ENCODE measurements at regions not wholly inside any gene's neighbourhood (a gene's known extent, or its start where the extent isn't known, plus 50 kb on each side); places are given as distances from the start of the nearest gene placed in this dataset.

GRCh38 chr3:110620118-110620517 is 451.5 kb upstream of the NECTIN3 start:
- H2AK5ac ChIP-seq (ENCODE audit: low read length, severe bottlenecking): no peak overlapping the region
- H3K18ac ChIP-seq (ENCODE audit: low read depth in 1 of 2, low read length in 2 of 2): no peak overlapping the region
- no peak overlapping the region for H2BK12ac ChIP-seq (ENCODE audit: low read length in 2 of 2)
- H3K27me3 ChIP-seq (ENCODE audit: control insufficient read depth in 1 of 2, insufficient read depth in 1 of 2, low read length in 2 of 2): no peaks in the 10 kb centered on the region
- no peak overlapping the region for H3K4ac ChIP-seq (ENCODE audit: low read depth in 1 of 2, low read length in 2 of 2)
- H3K36me3 ChIP-seq (ENCODE audit: control insufficient read depth in 1 of 2, insufficient read depth in 2 of 2, low read depth in 1 of 2, low read length in 2 of 2): no peaks in the 10 kb centered on the region
- H2BK120ac ChIP-seq (ENCODE audit: low read depth, low read length): no peak overlapping the region
- no peak overlapping the region for H3K4me3 ChIP-seq (ENCODE audit: insufficient read depth in 1 of 2, low read depth in 1 of 2, low read length in 2 of 2)
- 63% methylated on average over 3 of the region's 4 CpGs for WGBS
- no peak overlapping the region for H4K8ac ChIP-seq (ENCODE audit: low read length)
- no peak overlapping the region for H3K9ac ChIP-seq (ENCODE audit: low read length)
- no peak overlapping the region for H2BK15ac ChIP-seq (ENCODE audit: low read depth, poor library complexity, severe bottlenecking)
- H3K79me1 ChIP-seq (replicated peaks; ENCODE audit: low read length, poor library complexity, severe bottlenecking): no peaks in the 10 kb centered on the region
- no peak overlapping the region for H2AFZ ChIP-seq (ENCODE audit: low read depth, low read length)
- no peaks in the 10 kb centered on the region for H3K9me3 ChIP-seq (ENCODE audit: control insufficient read depth, low read length)
- no peak overlapping the region for H3K27ac ChIP-seq (ENCODE audit: low read length, poor library complexity, severe bottlenecking)
- H3K4me1 ChIP-seq (ENCODE audit: control insufficient read depth, insufficient read depth, low read depth, low read length): no peaks in the 10 kb centered on the region
- no peak overlapping the region for H4K91ac ChIP-seq (ENCODE audit: low read length)
- H3K4me2 ChIP-seq (ENCODE audit: low read length, poor library complexity, severe bottlenecking): no peak overlapping the region
- H3K23ac ChIP-seq (ENCODE audit: low read length in 2 of 2): no peak overlapping the region
- DNase-seq: no peak
- no peak overlapping the region for H2BK5ac ChIP-seq (ENCODE audit: low read depth, low read length, poor library complexity, severe bottlenecking)
- H3K14ac ChIP-seq (ENCODE audit: low read length in 2 of 2): no peak overlapping the region

GRCh38 chr3:110623571-110623970 is 448.0 kb upstream of the NECTIN3 start:
- Histone ChIP-seq H3K79me1 (replicated peaks; ENCODE audit: low read length, poor library complexity, severe bottlenecking) (no peaks in the 10 kb centered on the region), H3K27me3 (ENCODE audit: control insufficient read depth in 1 of 2, insufficient read depth in 1 of 2, low read length in 2 of 2) (no peaks in the 10 kb centered on the region), H3K36me3 (ENCODE audit: control insufficient read depth in 1 of 2, insufficient read depth in 2 of 2, low read depth in 1 of 2, low read length in 2 of 2) (no peaks in the 10 kb centered on the region), H4K91ac (ENCODE audit: low read length) (no peak overlapping the region), H3K4me2 (ENCODE audit: low read length, poor library complexity, severe bottlenecking) (no peak overlapping the region), H2BK12ac (ENCODE audit: low read length in 2 of 2) (no peak overlapping the region), H3K4me1 (ENCODE audit: control insufficient read depth, insufficient read depth, low read depth, low read length) (no peaks in the 10 kb centered on the region), H3K9me3 (ENCODE audit: control insufficient read depth, low read length) (no peaks in the 10 kb centered on the region), H3K18ac (ENCODE audit: low read depth in 1 of 2, low read length in 2 of 2) (no peak overlapping the region), H2BK15ac (ENCODE audit: low read depth, poor library complexity, severe bottlenecking) (no peak overlapping the region), H3K14ac (ENCODE audit: low read length in 2 of 2) (no peak overlapping the region), H2AK5ac (ENCODE audit: low read length, severe bottlenecking) (no peak overlapping the region), H2AFZ (ENCODE audit: low read depth, low read length) (no peak overlapping the region), H3K23ac (ENCODE audit: low read length in 2 of 2) (no peak overlapping the region), H3K4ac (ENCODE audit: low read depth in 1 of 2, low read length in 2 of 2) (no peak overlapping the region), H2BK5ac (ENCODE audit: low read depth, low read length, poor library complexity, severe bottlenecking) (no peak overlapping the region), H2BK120ac (ENCODE audit: low read depth, low read length) (no peak overlapping the region), H3K9ac (ENCODE audit: low read length) (no peak overlapping the region), H4K8ac (ENCODE audit: low read length) (no peak overlapping the region), H3K27ac (ENCODE audit: low read length, poor library complexity, severe bottlenecking) (no peak overlapping the region), H3K4me3 (ENCODE audit: insufficient read depth in 1 of 2, low read depth in 1 of 2, low read length in 2 of 2) (no peak overlapping the region)
- 68% methylated on average over 1 of the region's 1 CpG for WGBS
- DNase-seq: no peak

GRCh38 chr3:110624576-110624975 is 447.0 kb upstream of the NECTIN3 start:
- 62% methylated on average over 3 of the region's 3 CpGs for WGBS
- Histone ChIP-seq H2BK15ac (ENCODE audit: low read depth, poor library complexity, severe bottlenecking) (no peak overlapping the region), H3K79me1 (replicated peaks; ENCODE audit: low read length, poor library complexity, severe bottlenecking) (no peaks in the 10 kb centered on the region), H3K4me2 (ENCODE audit: low read length, poor library complexity, severe bottlenecking) (no peak overlapping the region), H2AFZ (ENCODE audit: low read depth, low read length) (no peak overlapping the region), H2BK5ac (ENCODE audit: low read depth, low read length, poor library complexity, severe bottlenecking) (no peak overlapping the region), H3K4ac (ENCODE audit: low read depth in 1 of 2, low read length in 2 of 2) (no peak overlapping the region), H2BK12ac (ENCODE audit: low read length in 2 of 2) (no peak overlapping the region), H3K4me1 (ENCODE audit: control insufficient read depth, insufficient read depth, low read depth, low read length) (no peaks in the 10 kb centered on the region), H2AK5ac (ENCODE audit: low read length, severe bottlenecking) (no peak overlapping the region), H3K14ac (ENCODE audit: low read length in 2 of 2) (no peak overlapping the region), H4K91ac (ENCODE audit: low read length) (no peak overlapping the region), H3K9ac (ENCODE audit: low read length) (no peak overlapping the region), H3K9me3 (ENCODE audit: control insufficient read depth, low read length) (no peaks in the 10 kb centered on the region), H3K27me3 (ENCODE audit: control insufficient read depth in 1 of 2, insufficient read depth in 1 of 2, low read length in 2 of 2) (no peaks in the 10 kb centered on the region), H3K4me3 (ENCODE audit: insufficient read depth in 1 of 2, low read depth in 1 of 2, low read length in 2 of 2) (no peak overlapping the region), H2BK120ac (ENCODE audit: low read depth, low read length) (no peak overlapping the region), H3K18ac (ENCODE audit: low read depth in 1 of 2, low read length in 2 of 2) (no peak overlapping the region), H3K23ac (ENCODE audit: low read length in 2 of 2) (no peak overlapping the region), H3K27ac (ENCODE audit: low read length, poor library complexity, severe bottlenecking) (no peak overlapping the region), H3K36me3 (ENCODE audit: control insufficient read depth in 1 of 2, insufficient read depth in 2 of 2, low read depth in 1 of 2, low read length in 2 of 2) (no peaks in the 10 kb centered on the region), H4K8ac (ENCODE audit: low read length) (no peak overlapping the region)
- no peak for DNase-seq

GRCh38 chr3:110625201-110625747 is 446.3 kb upstream of the NECTIN3 start:
- no peak overlapping the region for H2BK5ac ChIP-seq (ENCODE audit: low read depth, low read length, poor library complexity, severe bottlenecking)
- H3K27ac ChIP-seq (ENCODE audit: low read length, poor library complexity, severe bottlenecking): no peak overlapping the region
- H4K8ac ChIP-seq (ENCODE audit: low read length): no peak overlapping the region
- no peak for DNase-seq
- H3K36me3 ChIP-seq (ENCODE audit: control insufficient read depth in 1 of 2, insufficient read depth in 2 of 2, low read depth in 1 of 2, low read length in 2 of 2): no peaks in the 10 kb centered on the region
- H4K91ac ChIP-seq (ENCODE audit: low read length): no peak overlapping the region
- no peak overlapping the region for H2BK12ac ChIP-seq (ENCODE audit: low read length in 2 of 2)
- no peak overlapping the region for H3K14ac ChIP-seq (ENCODE audit: low read length in 2 of 2)
- no peak overlapping the region for H3K4me2 ChIP-seq (ENCODE audit: low read length, poor library complexity, severe bottlenecking)
- H3K18ac ChIP-seq (ENCODE audit: low read depth in 1 of 2, low read length in 2 of 2): no peak overlapping the region
- H2BK15ac ChIP-seq (ENCODE audit: low read depth, poor library complexity, severe bottlenecking): no peak overlapping the region
- H2BK120ac ChIP-seq (ENCODE audit: low read depth, low read length): no peak overlapping the region
- H3K79me1 ChIP-seq (replicated peaks; ENCODE audit: low read length, poor library complexity, severe bottlenecking): no peaks in the 10 kb centered on the region
- no peak overlapping the region for H3K4me3 ChIP-seq (ENCODE audit: insufficient read depth in 1 of 2, low read depth in 1 of 2, low read length in 2 of 2)
- H3K27me3 ChIP-seq (ENCODE audit: control insufficient read depth in 1 of 2, insufficient read depth in 1 of 2, low read length in 2 of 2): no peaks in the 10 kb centered on the region
- no peak overlapping the region for H3K9ac ChIP-seq (ENCODE audit: low read length)
- no peak overlapping the region for H3K4ac ChIP-seq (ENCODE audit: low read depth in 1 of 2, low read length in 2 of 2)
- no peaks in the 10 kb centered on the region for H3K9me3 ChIP-seq (ENCODE audit: control insufficient read depth, low read length)
- H2AFZ ChIP-seq (ENCODE audit: low read depth, low read length): no peak overlapping the region
- 46% methylated on average over 4 of the region's 4 CpGs for WGBS
- no peaks in the 10 kb centered on the region for H3K4me1 ChIP-seq (ENCODE audit: control insufficient read depth, insufficient read depth, low read depth, low read length)
- H3K23ac ChIP-seq (ENCODE audit: low read length in 2 of 2): no peak overlapping the region
- no peak overlapping the region for H2AK5ac ChIP-seq (ENCODE audit: low read length, severe bottlenecking)

Data from mesenchymal stem cell (in vitro differentiated cells and primary cell).